Fibroblast of lung (primary cell): ENCODE measurements at regions not wholly inside any gene's neighbourhood (a gene's known extent, or its start where the extent isn't known, plus 50 kb on each side); places are given as distances from the start of the nearest gene placed in this dataset.

ENCODE experiments used
- EZH2 ChIP-seq: IDR thresholded peaks from 2 replicates; pipeline ENCODE4 v1.5.1; 2012; ENCODE audit warnings: low read length, control low read depth, mild to moderate bottlenecking; ENCODE audit errors: missing control alignments
- TF ChIP-seq, protein P1 (sequence below), 2 donors: IDR thresholded peaks in 1 of 2; conservative IDR thresholded peaks in 1 of 2; 1 replicate in 1 of 2; 2 replicates in 1 of 2; pipeline ENCODE4 v1.5.1; 2011 to 2012; ENCODE audit warnings: low read length in 2 of 2, control low read depth in 1 of 2, inconsistent platforms in 1 of 2, low read depth in 1 of 2, mild to moderate bottlenecking in 1 of 2

DNA sequence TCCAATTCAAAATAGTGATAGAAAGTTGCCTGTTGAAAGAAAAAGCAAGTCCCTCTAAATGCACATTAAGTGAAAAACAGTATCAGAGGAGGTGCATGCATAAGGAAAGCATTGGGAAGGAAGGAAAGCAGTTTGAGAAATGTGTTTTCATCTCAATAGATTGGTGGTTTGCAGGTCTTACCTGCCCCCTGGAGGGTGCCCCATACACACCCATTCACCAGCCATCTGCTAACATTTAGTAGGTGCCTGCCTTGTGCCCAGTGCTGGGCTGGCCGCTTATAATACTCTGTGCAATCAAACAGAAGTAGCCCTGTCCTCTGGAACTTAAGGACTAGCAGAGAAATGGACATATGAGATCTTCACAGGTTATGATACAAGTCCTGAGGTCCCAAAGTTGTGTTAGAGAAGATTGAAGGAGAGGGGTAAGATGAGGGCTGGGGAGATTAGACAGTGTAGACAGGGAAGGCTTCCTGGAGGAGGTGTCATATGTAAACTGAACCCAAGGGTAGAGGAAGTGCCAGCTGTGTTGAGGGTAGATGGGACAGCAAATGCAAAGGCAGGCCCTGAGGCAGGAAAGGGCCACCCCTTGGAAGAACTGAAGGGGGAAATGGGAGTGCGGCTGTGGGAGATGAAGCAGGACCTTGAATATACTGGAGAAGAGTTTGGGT is 184.2 kb downstream of the MN1 start:
- TF ChIP-seq, protein P1, sequence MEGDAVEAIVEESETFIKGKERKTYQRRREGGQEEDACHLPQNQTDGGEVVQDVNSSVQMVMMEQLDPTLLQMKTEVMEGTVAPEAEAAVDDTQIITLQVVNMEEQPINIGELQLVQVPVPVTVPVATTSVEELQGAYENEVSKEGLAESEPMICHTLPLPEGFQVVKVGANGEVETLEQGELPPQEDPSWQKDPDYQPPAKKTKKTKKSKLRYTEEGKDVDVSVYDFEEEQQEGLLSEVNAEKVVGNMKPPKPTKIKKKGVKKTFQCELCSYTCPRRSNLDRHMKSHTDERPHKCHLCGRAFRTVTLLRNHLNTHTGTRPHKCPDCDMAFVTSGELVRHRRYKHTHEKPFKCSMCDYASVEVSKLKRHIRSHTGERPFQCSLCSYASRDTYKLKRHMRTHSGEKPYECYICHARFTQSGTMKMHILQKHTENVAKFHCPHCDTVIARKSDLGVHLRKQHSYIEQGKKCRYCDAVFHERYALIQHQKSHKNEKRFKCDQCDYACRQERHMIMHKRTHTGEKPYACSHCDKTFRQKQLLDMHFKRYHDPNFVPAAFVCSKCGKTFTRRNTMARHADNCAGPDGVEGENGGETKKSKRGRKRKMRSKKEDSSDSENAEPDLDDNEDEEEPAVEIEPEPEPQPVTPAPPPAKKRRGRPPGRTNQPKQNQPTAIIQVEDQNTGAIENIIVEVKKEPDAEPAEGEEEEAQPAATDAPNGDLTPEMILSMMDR (conservative IDR thresholded peaks at IDR 0.05 in 1 of 2, IDR thresholded peaks at IDR 0.05 in 1 of 2; ENCODE audit: low read depth in 1 of 2, low read length in 2 of 2) = no peak
- TF ChIP-seq EZH2 = no peak
